Neural progenitor cell (in vitro differentiated cells): ENCODE measurements at regions not wholly inside any gene's neighbourhood (a gene's known extent, or its start where the extent isn't known, plus 50 kb on each side); places are given as distances from the start of the nearest gene placed in this dataset.

Experiments
- EZH2 ChIP-seq: fragments of 200-600 bp; sonication (generic); IDR thresholded peaks from 2 replicates; pipeline ENCODE4 v1.6.1; 2017; ENCODE audit warnings: antibody characterized with exemption, mild to moderate bottlenecking, moderate library complexity
- TF ChIP-seq, protein P1 (sequence below): fragments of 200-600 bp; sonication (generic); IDR thresholded peaks from 2 replicates; pipeline ENCODE4 v1.5.1; 2017; ENCODE audit warnings: antibody characterized with exemption, mild to moderate bottlenecking

DNA sequence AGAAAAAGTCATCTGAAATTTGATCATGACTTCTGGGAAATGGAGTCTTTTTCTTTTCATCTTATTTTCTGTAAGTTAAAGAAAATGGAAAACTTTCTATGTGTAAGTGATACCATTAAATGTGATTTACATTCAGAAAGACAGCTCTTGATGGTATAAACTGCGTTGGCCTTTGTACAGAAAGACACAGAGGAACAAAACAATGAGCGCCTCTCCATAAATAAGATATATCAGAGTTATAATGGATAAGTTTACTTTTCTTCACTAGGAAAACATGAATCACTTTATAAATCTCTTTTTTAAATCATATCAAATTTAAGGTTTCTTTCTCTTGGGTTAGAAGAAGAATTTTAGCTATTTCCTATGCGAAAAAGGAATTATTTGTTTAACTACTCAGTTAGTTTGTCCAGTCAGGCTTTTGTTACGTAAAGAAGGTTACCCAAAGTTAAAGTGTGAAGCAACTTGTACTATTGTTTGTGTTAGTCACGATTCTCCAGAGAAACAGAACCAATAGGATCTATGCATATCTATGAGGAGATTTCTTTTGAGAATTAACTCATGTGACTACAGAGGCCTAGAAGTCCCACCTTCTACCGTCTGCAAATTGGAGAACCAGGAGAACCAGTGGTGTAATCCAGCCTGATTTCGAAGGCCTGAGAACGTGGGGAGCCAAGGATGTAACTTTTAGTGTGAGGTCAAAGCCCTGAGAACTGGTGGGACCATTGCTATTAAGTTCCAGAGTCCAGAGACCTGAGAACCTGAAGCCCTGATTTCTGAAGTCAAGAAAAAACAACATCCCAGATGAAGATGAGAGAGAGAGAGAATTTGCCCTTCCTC lies 295.4 kb upstream of the KCNJ16 start:
- TF ChIP-seq, protein P1, sequence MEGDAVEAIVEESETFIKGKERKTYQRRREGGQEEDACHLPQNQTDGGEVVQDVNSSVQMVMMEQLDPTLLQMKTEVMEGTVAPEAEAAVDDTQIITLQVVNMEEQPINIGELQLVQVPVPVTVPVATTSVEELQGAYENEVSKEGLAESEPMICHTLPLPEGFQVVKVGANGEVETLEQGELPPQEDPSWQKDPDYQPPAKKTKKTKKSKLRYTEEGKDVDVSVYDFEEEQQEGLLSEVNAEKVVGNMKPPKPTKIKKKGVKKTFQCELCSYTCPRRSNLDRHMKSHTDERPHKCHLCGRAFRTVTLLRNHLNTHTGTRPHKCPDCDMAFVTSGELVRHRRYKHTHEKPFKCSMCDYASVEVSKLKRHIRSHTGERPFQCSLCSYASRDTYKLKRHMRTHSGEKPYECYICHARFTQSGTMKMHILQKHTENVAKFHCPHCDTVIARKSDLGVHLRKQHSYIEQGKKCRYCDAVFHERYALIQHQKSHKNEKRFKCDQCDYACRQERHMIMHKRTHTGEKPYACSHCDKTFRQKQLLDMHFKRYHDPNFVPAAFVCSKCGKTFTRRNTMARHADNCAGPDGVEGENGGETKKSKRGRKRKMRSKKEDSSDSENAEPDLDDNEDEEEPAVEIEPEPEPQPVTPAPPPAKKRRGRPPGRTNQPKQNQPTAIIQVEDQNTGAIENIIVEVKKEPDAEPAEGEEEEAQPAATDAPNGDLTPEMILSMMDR, result no peak
- TF ChIP-seq EZH2, result no peak
